GM18507 (cell line): ENCODE measurements at regions not wholly inside any gene's neighbourhood (a gene's known extent, or its start where the extent isn't known, plus 50 kb on each side); places are given as distances from the start of the nearest gene placed in this dataset.
"Not testable (repeated sequence)": the region's sequence is repeated elsewhere in the genome, so short reads cannot be mapped to it uniquely, and the experiment has no call there.

Experiments
- DNase-seq: peaks from one replicate; pipeline ENCODE4 v3.0.0; 2011; ENCODE audit warnings: low read depth; ENCODE audit not compliant: insufficient read length; ENCODE audit errors: extremely low spot score
- FAIRE-seq: peaks from 2 replicates; lab custom pipeline; 2011; peaks lifted over from hg19 to GRCh38; lab: Jason Lieb, UNC

DNA sequence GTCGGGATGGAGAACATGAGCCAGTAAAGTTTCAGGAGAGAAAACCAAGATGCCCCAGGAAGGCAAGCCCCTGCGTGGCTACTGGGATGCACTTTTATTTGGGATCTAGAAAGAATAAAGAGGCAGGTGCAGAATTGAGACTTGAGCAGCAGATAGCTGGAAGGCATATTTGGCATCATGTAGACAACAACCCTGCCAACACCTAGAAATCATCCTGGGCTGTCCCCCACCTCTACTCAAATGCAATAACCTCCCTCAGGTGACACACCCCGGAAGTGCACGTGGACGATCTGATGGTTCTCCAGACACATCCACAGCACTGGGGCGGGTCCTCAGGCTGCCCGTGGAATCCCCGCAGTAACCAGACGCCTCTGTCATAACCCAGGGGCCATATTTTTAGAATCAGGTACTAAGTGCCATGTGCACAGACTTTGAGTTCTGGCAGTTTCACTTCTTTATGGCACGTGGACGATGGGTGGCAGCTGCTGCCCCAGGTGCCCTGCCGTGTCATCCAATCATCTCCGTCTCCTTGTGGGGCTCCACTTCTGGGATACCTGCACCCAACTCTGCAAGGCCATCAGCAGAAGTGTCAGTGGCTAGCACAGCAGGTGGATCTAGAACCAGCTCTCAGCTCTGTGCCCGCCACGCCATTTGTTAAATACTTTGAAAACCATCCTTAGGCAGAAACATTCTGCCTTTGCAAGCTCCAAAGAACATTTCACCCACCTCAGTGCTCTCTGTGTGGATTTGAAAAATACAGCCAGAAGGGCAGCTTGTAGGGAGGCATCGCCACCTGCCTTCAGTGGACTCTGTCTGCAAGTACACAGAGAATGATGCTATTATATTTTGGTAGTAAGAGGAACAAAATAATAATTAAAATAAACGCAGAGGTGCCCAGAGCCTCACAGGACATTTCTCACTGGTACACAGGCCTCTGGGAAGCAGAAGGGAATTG is 771.7 kb upstream of the TMEM132C start:
- DNase-seq (no peak), FAIRE-seq (no peak)

GRCh38 chr12:127496255-127496654 is 770.7 kb upstream of the TMEM132C start:
- FAIRE-seq (no peak), DNase-seq (no peak)

DNA sequence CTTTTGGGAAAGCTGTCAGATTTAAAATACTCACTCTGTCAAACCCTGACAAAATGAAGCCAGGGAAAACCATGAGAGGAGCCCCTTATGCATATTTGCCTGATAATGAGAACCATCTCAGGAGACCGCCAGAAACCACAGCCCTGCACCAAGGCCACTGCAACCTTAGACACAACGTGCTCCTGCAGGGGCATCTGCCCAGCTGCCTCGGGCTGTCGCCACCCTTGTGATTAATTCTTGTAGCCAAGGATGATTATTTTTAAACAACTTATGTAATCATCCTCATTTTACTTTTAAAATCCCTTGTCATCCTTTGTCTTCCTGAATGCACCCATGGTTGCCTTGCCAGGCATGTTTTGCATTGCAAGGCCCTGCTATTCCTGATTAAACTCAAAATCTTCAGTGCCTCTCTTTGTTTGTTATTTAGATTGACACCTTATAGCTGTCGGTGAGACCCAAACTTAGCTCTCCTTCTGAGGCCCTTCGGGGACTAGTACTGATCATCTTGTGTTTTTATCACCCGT is 766.4 kb upstream of the TMEM132C start:
- DNase-seq, result no peak
- no peak for FAIRE-seq

DNA sequence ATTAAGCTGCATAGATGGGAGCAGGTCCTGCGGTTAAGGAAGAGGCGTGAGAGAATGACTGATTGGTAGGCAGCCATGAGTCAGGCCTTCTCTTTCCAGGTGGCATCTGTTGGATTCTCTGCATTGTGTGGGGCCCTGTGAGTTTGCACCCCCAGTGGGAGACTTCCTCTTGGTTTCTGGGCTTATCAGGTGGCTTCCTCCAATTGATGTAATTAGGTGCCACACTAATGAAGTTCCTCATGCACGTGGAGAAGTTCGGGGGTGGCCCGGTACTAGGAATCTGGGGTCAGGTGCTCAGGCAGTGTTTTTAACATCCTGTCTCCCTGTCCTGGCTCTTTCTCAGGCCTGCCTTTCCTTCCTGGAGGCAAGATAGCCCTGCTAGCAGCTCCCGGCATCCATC is 765.1 kb upstream of the TMEM132C start:
- FAIRE-seq, result no peak

DNA sequence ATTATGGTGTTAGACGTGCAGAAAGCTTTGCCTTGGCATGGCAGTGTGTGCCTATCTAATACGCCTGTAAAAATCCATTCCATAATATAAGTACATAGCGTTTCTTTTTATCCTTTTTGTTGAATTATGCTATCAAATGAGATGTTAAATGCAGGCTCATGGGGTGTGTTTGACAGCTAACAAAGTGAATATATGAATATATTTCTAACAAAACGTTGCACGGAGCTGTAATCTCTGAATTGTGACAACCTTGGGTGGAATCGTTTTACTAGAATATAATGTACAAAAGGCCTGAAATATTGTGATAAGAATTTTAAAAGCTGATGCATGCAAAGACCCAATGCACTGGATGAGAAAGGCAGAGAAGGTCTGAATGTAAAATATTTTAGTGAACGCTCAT is 763.7 kb upstream of the TMEM132C start:
- no peak for FAIRE-seq

More for the DNA sequence above, 765.1 kb upstream of the TMEM132C start:
- no peak for DNase-seq

GRCh38 chr12:127503996-127504395 is 763.0 kb upstream of the TMEM132C start:
- not testable (repeated sequence) for DNase-seq, FAIRE-seq

More for the DNA sequence above, 763.7 kb upstream of the TMEM132C start:
- DNase-seq, result no peak

- FAIRE-seq (no peak), DNase-seq (no peak)
These were observed 762.1 kb upstream of the TMEM132C start for GRCh38 chr12:127504874-127505273.

- DNase-seq, result no peak
- FAIRE-seq, result no peak
These were observed 759.6 kb upstream of the TMEM132C start for GRCh38 chr12:127507341-127507740.

GRCh38 chr12:127509066-127509778 is 757.7 kb upstream of the TMEM132C start:
- FAIRE-seq, result no peak
- DNase-seq, result no peak

GRCh38 chr12:127515941-127516340 is 751.0 kb upstream of the TMEM132C start:
- DNase-seq, result no peak
- no peak for FAIRE-seq

- FAIRE-seq (no peak), DNase-seq (no peak)
These were observed 750.5 kb upstream of the TMEM132C start for GRCh38 chr12:127516467-127516866.

- FAIRE-seq (no peak), DNase-seq (no peak)
These were observed 747.2 kb upstream of the TMEM132C start for GRCh38 chr12:127519779-127520178.

DNA sequence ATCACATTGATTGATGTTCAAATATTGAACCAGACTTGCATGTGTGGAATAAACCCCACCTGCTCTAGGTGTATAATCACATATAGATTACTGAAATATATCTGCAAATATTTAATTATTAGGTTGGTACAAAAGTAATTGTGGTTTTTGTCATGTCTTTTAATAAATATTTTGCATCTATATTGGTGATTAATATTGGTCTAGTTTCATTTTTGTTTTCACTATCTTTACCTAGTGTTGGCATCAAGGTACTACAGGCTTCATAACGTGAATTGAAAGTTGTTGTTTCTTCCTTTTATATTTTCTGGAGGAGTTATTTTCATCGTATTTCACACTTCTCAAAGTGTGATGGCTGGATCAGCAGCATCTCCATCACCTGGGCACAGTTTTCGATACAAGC is 740.0 kb upstream of the TMEM132C start:
- FAIRE-seq (no peak), DNase-seq (no peak)

- FAIRE-seq (no peak), DNase-seq (no peak)
These were observed 738.4 kb upstream of the TMEM132C start for GRCh38 chr12:127528551-127528950.

- no peak for DNase-seq
- FAIRE-seq, result no peak
These were observed 735.4 kb upstream of the TMEM132C start for GRCh38 chr12:127531542-127531941.

DNA sequence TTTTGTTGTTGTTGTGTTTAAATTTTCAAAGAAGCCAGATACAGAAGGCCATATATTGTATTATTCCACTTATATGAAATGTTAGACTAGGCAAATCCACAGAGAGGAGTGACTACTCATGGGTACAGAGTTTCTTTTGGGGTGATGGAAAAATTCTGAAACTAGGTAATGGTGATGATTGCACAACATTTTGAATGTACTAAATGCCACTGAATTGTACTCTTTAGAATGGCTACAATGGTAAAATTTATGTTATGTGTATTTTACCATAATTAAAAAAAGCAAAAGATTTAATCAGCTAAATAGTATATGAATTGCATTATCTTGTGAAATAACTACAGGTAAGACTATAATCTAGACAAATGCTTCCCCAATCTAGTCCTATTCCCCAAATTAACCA is 733.6 kb upstream of the TMEM132C start:
- DNase-seq (no peak), FAIRE-seq (no peak)

DNA sequence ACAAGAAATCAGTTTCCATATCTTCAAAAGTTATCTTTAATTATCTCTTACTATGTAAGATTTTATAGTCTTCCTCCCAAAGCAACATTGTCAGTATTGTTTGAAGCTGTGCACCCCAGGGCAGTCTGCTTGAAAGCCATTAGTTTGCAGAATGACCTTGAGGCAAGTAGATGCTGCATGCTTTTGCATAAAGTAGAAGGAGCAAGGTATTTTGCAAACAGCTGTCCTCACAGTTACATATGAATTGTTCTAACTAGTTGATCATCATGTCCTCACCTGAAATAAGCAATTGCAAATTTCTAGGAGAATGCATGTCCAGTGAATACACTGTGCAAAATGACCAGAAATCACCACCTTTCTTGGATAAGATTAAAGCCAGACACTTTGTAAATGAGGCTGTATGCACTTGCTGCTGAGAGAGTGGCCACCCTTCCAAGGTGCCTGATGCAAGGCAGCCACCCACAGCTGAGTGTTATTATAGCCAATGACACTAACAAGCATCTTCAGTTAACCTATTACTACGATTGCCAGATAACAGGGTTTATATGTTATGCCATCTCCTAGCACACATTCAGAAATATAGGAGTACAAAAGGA is 730.0 kb upstream of the TMEM132C start:
- DNase-seq, result no peak

GRCh38 chr12:127538316-127538715 is 728.7 kb upstream of the TMEM132C start:
- DNase-seq, result no peak
- FAIRE-seq, result no peak

More for the DNA sequence above, 730.0 kb upstream of the TMEM132C start:
- FAIRE-seq, result no peak

- FAIRE-seq (no peak), DNase-seq (no peak)
These were observed 727.6 kb upstream of the TMEM132C start for GRCh38 chr12:127539226-127539858.

DNA sequence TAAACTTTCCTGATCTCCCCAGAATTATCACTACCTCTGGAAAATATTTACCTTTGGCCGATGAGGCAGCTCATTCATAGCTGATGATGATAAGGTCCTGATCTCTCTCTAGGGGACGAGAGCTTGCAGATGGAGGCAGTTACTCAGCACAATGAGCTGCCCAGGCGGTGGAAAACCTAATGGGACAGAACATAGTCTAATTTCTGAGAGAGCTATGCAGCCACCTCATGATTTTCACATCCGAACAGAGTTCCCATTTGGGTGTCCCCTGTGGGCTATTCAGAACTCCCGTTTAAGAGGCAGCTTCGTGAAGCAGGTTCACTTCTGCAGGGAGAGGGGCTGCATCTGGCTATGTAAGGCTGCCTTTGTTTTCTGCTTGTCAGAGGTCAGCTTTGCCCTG is 724.6 kb upstream of the TMEM132C start:
- DNase-seq (no peak), FAIRE-seq (no peak)
